HG02763 (cell line): ENCODE measurements at regions not wholly inside any gene's neighbourhood (a gene's known extent, or its start where the extent isn't known, plus 50 kb on each side); places are given as distances from the start of the nearest gene placed in this dataset.

Experiments used
- ATAC-seq: cut with Tn5 transposase; IDR thresholded peaks from one replicate; pipeline ENCODE4 v1.9.1; 2021; ENCODE audit warnings: mild to moderate bottlenecking, moderate library complexity; ENCODE audit not compliant: unreplicated experiment

GRCh38 chr7:41312235-41312634 lies 390.7 kb downstream of the INHBA start:
- no peak for ATAC-seq

GRCh38 chr7:41311301-41311700 lies 391.6 kb downstream of the INHBA start:
- ATAC-seq, result no peak

GRCh38 chr7:41306486-41306885 lies 396.4 kb downstream of the INHBA start:
- no peak for ATAC-seq

- no peak for ATAC-seq
These were observed 397.9 kb downstream of the INHBA start for GRCh38 chr7:41305001-41305400.

GRCh38 chr7:41303709-41304108 lies 399.2 kb downstream of the INHBA start:
- ATAC-seq, result no peak

GRCh38 chr7:41298409-41298808 lies 404.5 kb downstream of the INHBA start:
- no peak for ATAC-seq

- ATAC-seq, result no peak
These were observed 405.7 kb downstream of the INHBA start for GRCh38 chr7:41297166-41297565.

GRCh38 chr7:41295455-41295815 lies 407.5 kb downstream of the INHBA start:
- ATAC-seq, result no peak

- no peak for ATAC-seq
These were observed 408.1 kb downstream of the INHBA start for GRCh38 chr7:41294556-41295454.

GRCh38 chr7:41292487-41292886 lies 410.4 kb downstream of the INHBA start:
- no peak for ATAC-seq

GRCh38 chr7:41287559-41288335 lies 415.1 kb downstream of the INHBA start:
- no peak for ATAC-seq

- ATAC-seq, result no peak
These were observed 422.4 kb downstream of the INHBA start for GRCh38 chr7:41280491-41280890.

GRCh38 chr7:41277561-41277960 lies 425.3 kb downstream of the INHBA start:
- no peak for ATAC-seq

GRCh38 chr7:41275255-41275654 lies 427.6 kb downstream of the INHBA start:
- no peak for ATAC-seq

- ATAC-seq, result no peak
These were observed 428.7 kb downstream of the INHBA start for GRCh38 chr7:41274179-41274578.

GRCh38 chr7:41272664-41273063 lies 430.2 kb downstream of the INHBA start:
- ATAC-seq, result no peak

GRCh38 chr7:41268878-41269277 lies 434.0 kb downstream of the INHBA start:
- ATAC-seq, result no peak

GRCh38 chr7:41261080-41261479 lies 441.8 kb downstream of the INHBA start:
- no peak for ATAC-seq

GRCh38 chr7:41257660-41258059 lies 445.2 kb downstream of the INHBA start:
- ATAC-seq, result no peak

- no peak for ATAC-seq
These were observed 446.5 kb downstream of the INHBA start for GRCh38 chr7:41256186-41256945.

- ATAC-seq, result no peak
These were observed 447.2 kb downstream of the INHBA start for GRCh38 chr7:41255716-41256115.
